A673 (cell line): ENCODE measurements at regions not wholly inside any gene's neighbourhood (a gene's known extent, or its start where the extent isn't known, plus 50 kb on each side); places are given as distances from the start of the nearest gene placed in this dataset.

Experiments used
- EZH2 ChIP-seq: fragments of 200-600 bp; sonication (generic); IDR thresholded peaks from 2 replicates; pipeline ENCODE4 v1.6.1; 2017; ENCODE audit warnings: borderline replicate concordance, low read depth, mild to moderate bottlenecking, mixed read lengths, antibody characterized with exemption, low read length; ENCODE audit not compliant: poor library complexity, severe bottlenecking
- TF ChIP-seq, protein P1 (sequence below): fragments of 300-800, 200-600 bp; sonication (generic); conservative IDR thresholded peaks from 2 replicates; pipeline ENCODE4 v1.5.1; 2017; ENCODE audit warnings: low read depth, mild to moderate bottlenecking, antibody characterized with exemption, low read length, moderate library complexity, mixed read lengths

DNA sequence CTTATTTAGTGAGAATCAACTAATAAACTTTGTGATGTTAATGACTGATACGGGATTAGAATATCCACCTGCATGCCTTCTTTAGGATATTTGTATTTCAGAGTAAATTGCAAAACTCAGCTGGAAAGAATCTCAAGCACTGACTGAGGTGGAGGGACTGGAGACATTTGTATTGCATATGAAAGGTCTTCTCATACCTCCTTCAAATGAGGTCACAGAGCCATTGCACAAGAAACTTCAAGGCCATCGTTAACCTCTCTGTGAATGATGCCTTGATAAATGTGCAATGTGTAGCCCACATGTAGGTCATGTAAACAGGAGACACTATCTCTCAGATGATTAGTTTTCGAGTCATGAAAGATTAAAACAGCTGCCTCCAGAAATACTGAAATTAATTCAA lies 531.7 kb upstream of the PLXNA2 start:
- TF ChIP-seq, protein P1, sequence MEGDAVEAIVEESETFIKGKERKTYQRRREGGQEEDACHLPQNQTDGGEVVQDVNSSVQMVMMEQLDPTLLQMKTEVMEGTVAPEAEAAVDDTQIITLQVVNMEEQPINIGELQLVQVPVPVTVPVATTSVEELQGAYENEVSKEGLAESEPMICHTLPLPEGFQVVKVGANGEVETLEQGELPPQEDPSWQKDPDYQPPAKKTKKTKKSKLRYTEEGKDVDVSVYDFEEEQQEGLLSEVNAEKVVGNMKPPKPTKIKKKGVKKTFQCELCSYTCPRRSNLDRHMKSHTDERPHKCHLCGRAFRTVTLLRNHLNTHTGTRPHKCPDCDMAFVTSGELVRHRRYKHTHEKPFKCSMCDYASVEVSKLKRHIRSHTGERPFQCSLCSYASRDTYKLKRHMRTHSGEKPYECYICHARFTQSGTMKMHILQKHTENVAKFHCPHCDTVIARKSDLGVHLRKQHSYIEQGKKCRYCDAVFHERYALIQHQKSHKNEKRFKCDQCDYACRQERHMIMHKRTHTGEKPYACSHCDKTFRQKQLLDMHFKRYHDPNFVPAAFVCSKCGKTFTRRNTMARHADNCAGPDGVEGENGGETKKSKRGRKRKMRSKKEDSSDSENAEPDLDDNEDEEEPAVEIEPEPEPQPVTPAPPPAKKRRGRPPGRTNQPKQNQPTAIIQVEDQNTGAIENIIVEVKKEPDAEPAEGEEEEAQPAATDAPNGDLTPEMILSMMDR, result no peak
- no peak for TF ChIP-seq EZH2
